H1 (cell line): ENCODE measurements at regions not wholly inside any gene's neighbourhood (a gene's known extent, or its start where the extent isn't known, plus 50 kb on each side); places are given as distances from the start of the nearest gene placed in this dataset.

Experiments used
- FOSL1 ChIP-seq: IDR thresholded peaks from 2 replicates; pipeline ENCODE4 v1.6.1; 2011; ENCODE audit warnings: mild to moderate bottlenecking, low read depth, low read length, moderate library complexity; ENCODE audit not compliant: insufficient read depth
- KDM5A ChIP-seq: fragments of 200-600 bp; IDR thresholded peaks from 2 replicates; pipeline ENCODE4 v1.7.1; 2012; ENCODE audit warnings: mild to moderate bottlenecking, low read length, inconsistent platforms, mixed read lengths
- SIX5 ChIP-seq: IDR thresholded peaks from 2 replicates; pipeline ENCODE4 v1.6.1; 2011; ENCODE audit warnings: mild to moderate bottlenecking, low read depth, low read length
- TEAD4 ChIP-seq: IDR thresholded peaks from 2 replicates; pipeline ENCODE4 v1.6.1; 2012; ENCODE audit warnings: low read depth, low read length, inconsistent platforms, mixed read lengths

DNA sequence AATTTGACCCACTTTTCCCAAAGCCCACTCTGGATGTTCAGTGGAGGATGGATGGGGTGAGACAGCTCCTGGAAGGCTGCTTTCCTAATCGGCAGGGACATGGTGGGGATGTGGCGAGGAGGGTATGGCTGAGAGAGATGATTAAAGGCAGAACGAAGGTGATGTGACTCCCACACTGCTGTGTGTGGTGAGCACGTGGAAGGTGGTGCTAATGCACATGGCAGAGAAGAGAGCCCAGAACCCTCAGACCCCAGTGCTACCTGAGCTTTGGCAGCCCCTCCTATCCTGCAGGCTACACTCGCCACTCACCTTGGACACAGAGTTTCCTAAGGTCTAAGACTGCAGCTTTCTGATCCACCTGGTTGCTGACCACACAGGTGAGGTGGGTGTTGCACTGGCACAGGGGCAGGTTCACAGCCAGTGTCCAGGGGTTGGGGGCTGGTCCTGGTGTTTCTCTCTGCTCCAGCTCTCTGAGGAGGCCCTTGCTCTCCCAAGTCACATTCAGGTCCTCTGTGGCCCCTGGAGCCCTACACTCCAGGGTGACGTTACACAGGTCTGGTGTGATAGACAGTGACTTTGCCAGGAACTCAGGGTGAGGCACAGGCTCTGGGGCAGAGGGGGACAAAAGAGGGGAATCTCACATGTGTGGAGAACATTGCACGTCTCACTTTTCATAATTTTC, 151.4 kb upstream of the ETV3 start (continued):
- TF ChIP-seq FOSL1 (no peak), KDM5A (no peak), TEAD4 (no peak), SIX5 (no peak)
